ENCODE measurements at regions not wholly inside any gene's neighbourhood (a gene's known extent, or its start where the extent isn't known, plus 50 kb on each side); places are given as distances from the start of the nearest gene placed in this dataset.

- Mint-ChIP-seq H3K9me3 (no peaks in the 10 kb centered on the region), H3K36me3 (ENCODE audit: low read depth) (no peaks in the 10 kb centered on the region), H3K4me3 (no peak overlapping the region), H3K27ac (no peak overlapping the region), H3K4me1 (no peaks in the 10 kb centered on the region), H3K27me3 (ENCODE audit: insufficient read depth, low read depth, poor library complexity) (no peaks in the 10 kb centered on the region)
- Histone ChIP-seq H2AFZ (no peak overlapping the region), H3K9me2 (ENCODE audit: insufficient read depth) (no peaks in the 10 kb centered on the region), H3K27me3 (ENCODE audit: insufficient read depth) (no peaks in the 10 kb centered on the region), H3K4me3 (no peak overlapping the region), H3K4me1 (ENCODE audit: insufficient read depth) (no peaks in the 10 kb centered on the region), H4K20me1 (replicated peaks; ENCODE audit: insufficient read depth) (no peaks in the 10 kb centered on the region), H3K4me2 (no peak overlapping the region), H3K79me2 (replicated peaks; ENCODE audit: insufficient read depth) (no peaks in the 10 kb centered on the region), H3F3A (replicated peaks; ENCODE audit: low read depth) (no peaks in the 10 kb centered on the region), H3K36me3 (ENCODE audit: insufficient read depth) (no peaks in the 10 kb centered on the region), H3K27ac (ENCODE audit: low read depth) (no peak overlapping the region)
- DNase-seq (ENCODE audit: low spot score) (no peak), ATAC-seq (no peak)
- TF ChIP-seq EZH2 (IDR thresholded peaks at IDR 0.05; ENCODE audit: low read depth, unreplicated experiment) (no peak), NANOG (IDR thresholded peaks at IDR 0.05; ENCODE audit: borderline replicate concordance) (no peak), ZNF331 (CRISPR knock-in tag; IDR thresholded peaks at IDR 0.05; ENCODE audit: low read depth) (no peak), POLR2AphosphoS5 (IDR thresholded peaks at IDR 0.05; ENCODE audit: low read depth) (no peak), REST (IDR thresholded peaks at IDR 0.05; ENCODE audit: unreplicated experiment) (no peak), CTCF (conservative IDR thresholded peaks at IDR 0.05; ENCODE audit: low read depth in 2 of 2) (no peak), JUNB (IDR thresholded peaks at IDR 0.05; ENCODE audit: unreplicated experiment) (no peak), ZNF114 (CRISPR knock-in tag; IDR thresholded peaks at IDR 0.05) (no peak)
- TF ChIP-seq, protein P1, sequence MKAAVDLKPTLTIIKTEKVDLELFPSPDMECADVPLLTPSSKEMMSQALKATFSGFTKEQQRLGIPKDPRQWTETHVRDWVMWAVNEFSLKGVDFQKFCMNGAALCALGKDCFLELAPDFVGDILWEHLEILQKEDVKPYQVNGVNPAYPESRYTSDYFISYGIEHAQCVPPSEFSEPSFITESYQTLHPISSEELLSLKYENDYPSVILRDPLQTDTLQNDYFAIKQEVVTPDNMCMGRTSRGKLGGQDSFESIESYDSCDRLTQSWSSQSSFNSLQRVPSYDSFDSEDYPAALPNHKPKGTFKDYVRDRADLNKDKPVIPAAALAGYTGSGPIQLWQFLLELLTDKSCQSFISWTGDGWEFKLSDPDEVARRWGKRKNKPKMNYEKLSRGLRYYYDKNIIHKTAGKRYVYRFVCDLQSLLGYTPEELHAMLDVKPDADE (IDR thresholded peaks at IDR 0.05), result no peak
Measured at GRCh38 chr7:119959811-119960210, 313.2 kb upstream of the KCND2 start.

- DNase-seq (ENCODE audit: low spot score), result no peak
- Mint-ChIP-seq H3K27ac (no peak overlapping the region; the same call in 1 of the 2 replicates), H3K4me1 (no peaks in the 10 kb centered on the region), H3K9me3 (no peaks in the 10 kb centered on the region), H3K36me3 (ENCODE audit: low read depth) (no peaks in the 10 kb centered on the region), H3K27me3 (ENCODE audit: insufficient read depth, low read depth, poor library complexity) (no peaks in the 10 kb centered on the region), H3K4me3 (no peak overlapping the region)
- Histone ChIP-seq H3K27ac (ENCODE audit: low read depth) (no peak overlapping the region), H3K27me3 (ENCODE audit: insufficient read depth) (no peaks in the 10 kb centered on the region), H3K4me2 (no peak overlapping the region), H3F3A (replicated peaks; ENCODE audit: low read depth) (no peaks in the 10 kb centered on the region), H3K4me3 (no peak overlapping the region), H4K20me1 (replicated peaks; ENCODE audit: insufficient read depth) (no peaks in the 10 kb centered on the region), H3K79me2 (replicated peaks; ENCODE audit: insufficient read depth) (no peaks in the 10 kb centered on the region), H3K36me3 (ENCODE audit: insufficient read depth) (no peaks in the 10 kb centered on the region), H3K4me1 (ENCODE audit: insufficient read depth) (no peaks in the 10 kb centered on the region), H3K9me2 (ENCODE audit: insufficient read depth) (no peaks in the 10 kb centered on the region), H2AFZ (no peak overlapping the region)
- no peak for ATAC-seq
- TF ChIP-seq STAT1 (IDR thresholded peaks at IDR 0.05; ENCODE audit: unreplicated experiment), result no peak
- no peak for TF ChIP-seq EZH2phosphoT487 (IDR thresholded peaks at IDR 0.05; ENCODE audit: unreplicated experiment)
- TF ChIP-seq ZNF331 (CRISPR knock-in tag; IDR thresholded peaks at IDR 0.05; ENCODE audit: low read depth), result no peak
Measured at GRCh38 chr7:119963654-119964053, 309.3 kb upstream of the KCND2 start.

Data from GM23338 (cell line).